Transverse colon (tissue), 4 donors: ENCODE measurements at regions not wholly inside any gene's neighbourhood (a gene's known extent, or its start where the extent isn't known, plus 50 kb on each side); places are given as distances from the start of the nearest gene placed in this dataset.

Experiments
- CTCF ChIP-seq, 5 experiments: fragments of 200-600 bp in 3 of 5; fragments of 450-650 bp in 2 of 5; sonication (generic) in 3 of 5; IDR thresholded peaks; 1 replicate in 2 of 5; 2 replicates in 3 of 5; pipeline ENCODE4 v1.5.1; 2016 to 2017; ENCODE audit warnings: antibody characterized with exemption in 5 of 5, inconsistent platforms in 3 of 5, mild to moderate bottlenecking in 2 of 5, moderate library complexity in 1 of 5
- EP300 ChIP-seq: sonication (generic); formaldehyde crosslinking; IDR thresholded peaks from one replicate; pipeline ENCODE4 v1.6.1; 2017; ENCODE audit warnings: antibody characterized with exemption, low read depth
- POLR2A ChIP-seq: fragments of 450-650 bp; IDR thresholded peaks from one replicate; pipeline ENCODE4 v1.6.1; 2016; ENCODE audit warnings: antibody characterized with exemption, mild to moderate bottlenecking, moderate library complexity
- POLR2AphosphoS5 ChIP-seq, 3 donors: sonication (generic); formaldehyde crosslinking; IDR thresholded peaks; one replicate each; pipeline ENCODE4 v1.6.1; 2016; ENCODE audit warnings: antibody characterized with exemption in 3 of 3

- no peak for TF ChIP-seq CTCF (IDR thresholded peaks at IDR 0.05)
- TF ChIP-seq POLR2A, result no peak
- TF ChIP-seq EP300, result no peak
- no peak for TF ChIP-seq POLR2AphosphoS5 (IDR thresholded peaks at IDR 0.05)
These were observed 78.7 kb upstream of the ACTBL2 start for GRCh38 chr5:57561231-57561842.
